GM23338 (cell line): ENCODE measurements at regions not wholly inside any gene's neighbourhood (a gene's known extent, or its start where the extent isn't known, plus 50 kb on each side); places are given as distances from the start of the nearest gene placed in this dataset.

Experiments used
- ATAC-seq: fragments of 200-7000 bp; cut with Tn5 transposase; 3 replicates; pipeline ENCODE4 v1.9.1; 2020
- DNase-seq: peaks from one replicate; pipeline ENCODE4 v3.0.0-alpha.2; 2015; ENCODE audit warnings: low spot score
- H2AFZ ChIP-seq: fragments of 200-600 bp; sonication (generic); 2 replicates; pipeline ENCODE4 v1.8.0; 2016; ENCODE audit warnings: antibody characterized with exemption, mild to moderate bottlenecking, moderate library complexity
- H3F3A ChIP-seq: fragments of 200-600 bp; sonication (generic); replicated peaks from 2 replicates; pipeline ENCODE4 v1.8.0; 2017; ENCODE audit warnings: antibody characterized with exemption, mixed run types, low read depth
- H3K27ac ChIP-seq: fragments of 200-600 bp; sonication (generic); 2 replicates; pipeline ENCODE4 v1.6.1; 2016; ENCODE audit warnings: low read depth
- H3K27me3 ChIP-seq: fragments of 200-600 bp; sonication (generic); 2 replicates; pipeline ENCODE4 v1.8.0; 2016; ENCODE audit warnings: mild to moderate bottlenecking, mixed run types, moderate library complexity; ENCODE audit not compliant: insufficient read depth
- H3K36me3 ChIP-seq: fragments of 200-600 bp; sonication (generic); 2 replicates; pipeline ENCODE4 v1.8.0; 2016; ENCODE audit warnings: mild to moderate bottlenecking; ENCODE audit not compliant: insufficient read depth
- H3K4me1 ChIP-seq: fragments of 200-600 bp; sonication (generic); 2 replicates; pipeline ENCODE4 v1.8.0; 2016; ENCODE audit warnings: mild to moderate bottlenecking, moderate library complexity; ENCODE audit not compliant: insufficient read depth
- H3K4me2 ChIP-seq: fragments of 200-600 bp; sonication (generic); 2 replicates; pipeline ENCODE4 v1.7.1; 2017; ENCODE audit warnings: mixed run types
- H3K4me3 ChIP-seq: fragments of 200-600 bp; sonication (generic); 2 replicates; pipeline ENCODE4 v1.6.1; 2016; ENCODE audit warnings: mixed run types
- H3K79me2 ChIP-seq: fragments of 200-600 bp; sonication (generic); replicated peaks from 2 replicates; pipeline ENCODE4 v1.8.0; 2017; ENCODE audit warnings: mild to moderate bottlenecking; ENCODE audit not compliant: insufficient read depth
- H3K9me2 ChIP-seq: fragments of 200-600 bp; sonication (generic); 2 replicates; pipeline ENCODE4 v1.8.0; 2017; ENCODE audit not compliant: insufficient read depth
- H4K20me1 ChIP-seq: fragments of 200-600 bp; sonication (generic); replicated peaks from 2 replicates; pipeline ENCODE4 v1.8.0; 2017; ENCODE audit warnings: mild to moderate bottlenecking; ENCODE audit not compliant: insufficient read depth
- H3K27ac Mint-ChIP-seq: 2 replicates; pipeline ENCODE4 v1.8.0; 2020; ENCODE audit warnings: inconsistent platforms, mild to moderate bottlenecking, moderate library complexity, mixed read lengths
- H3K27me3 Mint-ChIP-seq: 3 replicates; pipeline ENCODE4 v1.8.0; 2022; ENCODE audit warnings: low read depth, mild to moderate bottlenecking, moderate library complexity, mixed read lengths, inconsistent platforms; ENCODE audit not compliant: insufficient read depth, poor library complexity
- H3K36me3 Mint-ChIP-seq: 3 replicates; pipeline ENCODE4 v1.8.0; 2021; ENCODE audit warnings: low read depth, mild to moderate bottlenecking, inconsistent platforms, moderate library complexity, mixed read lengths
- H3K4me1 Mint-ChIP-seq: 3 replicates; pipeline ENCODE4 v1.8.0; 2020; ENCODE audit warnings: mild to moderate bottlenecking, inconsistent platforms, mixed read lengths
- H3K4me3 Mint-ChIP-seq: 3 replicates; pipeline ENCODE4 v1.8.0; 2021; ENCODE audit warnings: moderate library complexity, mild to moderate bottlenecking, inconsistent platforms, mixed read lengths
- H3K9me3 Mint-ChIP-seq: 3 replicates; pipeline ENCODE4 v1.8.0; 2020; ENCODE audit warnings: moderate library complexity, mild to moderate bottlenecking, inconsistent platforms, mixed read lengths
- CREB1 ChIP-seq: fragments of 250-450 bp; sonication (Bioruptor Pico); IDR thresholded peaks from 2 replicates; pipeline ENCODE4 v1.5.0; 2020; ENCODE audit warnings: low read depth, mild to moderate bottlenecking, moderate library complexity
- CTCF ChIP-seq, 2 experiments: fragments of 200-600 bp in 1 of 2; sonication (generic) in 1 of 2; conservative IDR thresholded peaks; 2 replicates each; pipeline versions ENCODE4 v1.5.1 to v1.6.1; 2016 to 2017; ENCODE audit warnings: antibody characterized with exemption in 2 of 2, low read depth in 2 of 2, mild to moderate bottlenecking in 2 of 2, moderate library complexity in 1 of 2
- ETS1 ChIP-seq: IDR thresholded peaks from 2 replicates; pipeline ENCODE4 v1.6.1; 2016; ENCODE audit warnings: antibody characterized with exemption
- EZH2 ChIP-seq: fragments of 200-600 bp; sonication (generic); IDR thresholded peaks from one replicate; pipeline ENCODE4 v1.8.0; 2017; ENCODE audit warnings: antibody characterized with exemption, mild to moderate bottlenecking, low read depth; ENCODE audit not compliant: unreplicated experiment
- EZH2phosphoT487 ChIP-seq: fragments of 200-600 bp; sonication (generic); IDR thresholded peaks from one replicate; pipeline ENCODE4 v1.8.1; 2018; ENCODE audit warnings: antibody characterized with exemption; ENCODE audit not compliant: unreplicated experiment
- JUNB ChIP-seq: IDR thresholded peaks from one replicate; pipeline ENCODE4 v1.6.1; 2016; ENCODE audit warnings: antibody characterized with exemption; ENCODE audit not compliant: unreplicated experiment
- NANOG ChIP-seq: IDR thresholded peaks from 2 replicates; pipeline ENCODE4 v1.6.1; 2016; ENCODE audit warnings: antibody characterized with exemption, borderline replicate concordance
- POLR2AphosphoS5 ChIP-seq: IDR thresholded peaks from 2 replicates; pipeline ENCODE4 v1.6.1; 2016; ENCODE audit warnings: antibody characterized with exemption, low read depth
- REST ChIP-seq: IDR thresholded peaks from one replicate; pipeline ENCODE4 v1.6.1; 2018; ENCODE audit warnings: antibody characterized with exemption; ENCODE audit not compliant: unreplicated experiment
- STAT1 ChIP-seq: IDR thresholded peaks from one replicate; pipeline ENCODE4 v1.6.1; 2016; ENCODE audit warnings: antibody characterized with exemption; ENCODE audit not compliant: unreplicated experiment
- ZNF114 ChIP-seq: fragments of 250-450 bp; sonication (Bioruptor Pico); IDR thresholded peaks from 2 replicates; pipeline ENCODE4 v1.5.0; 2020; ENCODE audit warnings: mild to moderate bottlenecking, moderate library complexity
- ZNF331 ChIP-seq: fragments of 250-450 bp; sonication (Bioruptor Pico); IDR thresholded peaks from 2 replicates; pipeline ENCODE4 v1.5.0; 2020; ENCODE audit warnings: low read depth, mild to moderate bottlenecking, moderate library complexity
- ZNF462 ChIP-seq: fragments of 250-450 bp; sonication (Bioruptor Pico); IDR thresholded peaks from 2 replicates; pipeline ENCODE4 v1.5.0; 2020; ENCODE audit warnings: mild to moderate bottlenecking, moderate library complexity

GRCh38 chr2:34474646-34475045 lies 875.5 kb upstream of the FAM98A start:
- no peaks in the 10 kb centered on the region for H3K79me2 ChIP-seq
- H3K4me2 ChIP-seq, result no peak overlapping the region
- H3K27me3 ChIP-seq, result no peaks in the 10 kb centered on the region
- TF ChIP-seq ZNF462 (CRISPR knock-in tag) (no peak), CREB1 (CRISPR knock-in tag) (no peak), REST (no peak), POLR2AphosphoS5 (no peak), STAT1 (no peak), EZH2phosphoT487 (no peak), CTCF (conservative IDR thresholded peaks at IDR 0.05; ENCODE audit: low read depth in 2 of 2) (no peak), ZNF331 (CRISPR knock-in tag) (no peak), EZH2 (no peak), ZNF114 (CRISPR knock-in tag) (no peak), ETS1 (no peak), NANOG (no peak), JUNB (no peak)
- no peaks in the 10 kb centered on the region for H3K27me3 Mint-ChIP-seq
- ATAC-seq (no peak), DNase-seq (no peak)
- no peak overlapping the region for H3K27ac ChIP-seq
- H3K4me3 Mint-ChIP-seq, result no peak overlapping the region
- H3K36me3 ChIP-seq, result no peaks in the 10 kb centered on the region; the same call in 1 of the 2 replicates
- no peak overlapping the region for H2AFZ ChIP-seq
- H3K9me3 Mint-ChIP-seq, result peaks cover 21% of the 10 kb centered on the region
- H3K4me1 Mint-ChIP-seq, result no peaks in the 10 kb centered on the region
- no peak overlapping the region for H3K4me3 ChIP-seq
- H4K20me1 ChIP-seq, result no peaks in the 10 kb centered on the region
- H3F3A ChIP-seq, result no peaks in the 10 kb centered on the region
- H3K36me3 Mint-ChIP-seq, result peaks cover 14% of the 10 kb centered on the region; the same call in 2 of the 3 replicates
- no peak overlapping the region for H3K27ac Mint-ChIP-seq
- no peaks in the 10 kb centered on the region for H3K4me1 ChIP-seq
- 0 out of 2 replicates have a peak, but pooled peaks cover 3% of the 10 kb centered on the region for H3K9me2 ChIP-seq
